ENCODE measurements at regions not wholly inside any gene's neighbourhood (a gene's known extent, or its start where the extent isn't known, plus 50 kb on each side); places are given as distances from the start of the nearest gene placed in this dataset.
A peak's percentile ranks its signal among the peaks of the same experiment; 100 is the strongest.
"Not testable (repeated sequence)": the region's sequence is repeated elsewhere in the genome, so short reads cannot be mapped to it uniquely, and the experiment has no call there.

DNA sequence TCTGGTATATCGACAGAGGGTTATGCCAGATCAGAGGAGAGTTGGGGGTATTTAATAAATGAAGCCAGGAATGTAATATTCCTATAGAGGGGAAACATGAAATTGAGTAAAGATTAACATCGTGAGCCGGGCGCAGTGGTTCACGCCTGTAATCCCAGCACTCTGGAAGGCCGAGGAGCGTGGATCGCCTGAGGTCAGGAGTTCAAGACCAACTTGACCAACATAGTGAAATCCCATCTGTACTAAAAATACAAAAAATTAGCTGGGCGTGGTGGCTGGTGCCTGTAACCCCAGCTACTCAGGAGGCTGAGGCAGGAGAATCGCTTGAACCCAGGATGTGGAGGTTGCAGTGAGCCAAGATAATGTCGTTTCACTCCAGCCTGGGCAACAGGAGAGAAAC, 112.4 kb upstream of the ZNF184 start:
- not testable (repeated sequence) for DNase-seq (ENCODE audit: low read depth)

DNA sequence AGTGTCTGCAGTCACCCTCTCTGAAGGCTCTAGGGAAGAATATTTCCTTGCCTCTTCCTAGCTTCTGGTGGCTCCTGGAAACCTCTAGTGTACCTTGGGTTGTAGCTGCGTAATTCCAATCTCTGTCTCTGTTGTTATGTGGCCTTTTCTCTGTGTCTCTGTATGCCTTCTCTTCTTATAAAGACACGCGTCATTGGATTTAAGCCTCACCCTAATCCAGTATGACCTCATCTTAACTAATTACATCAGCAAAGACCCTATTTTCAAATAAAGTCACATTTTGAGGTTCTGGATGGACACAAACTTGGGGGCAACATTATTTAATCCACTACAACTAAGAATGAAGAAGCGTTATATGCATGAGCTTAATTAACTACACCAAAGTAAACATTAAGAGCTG, 111.4 kb upstream of the ZNF184 start:
- DNase-seq (ENCODE audit: low read depth), result no peak

DNA sequence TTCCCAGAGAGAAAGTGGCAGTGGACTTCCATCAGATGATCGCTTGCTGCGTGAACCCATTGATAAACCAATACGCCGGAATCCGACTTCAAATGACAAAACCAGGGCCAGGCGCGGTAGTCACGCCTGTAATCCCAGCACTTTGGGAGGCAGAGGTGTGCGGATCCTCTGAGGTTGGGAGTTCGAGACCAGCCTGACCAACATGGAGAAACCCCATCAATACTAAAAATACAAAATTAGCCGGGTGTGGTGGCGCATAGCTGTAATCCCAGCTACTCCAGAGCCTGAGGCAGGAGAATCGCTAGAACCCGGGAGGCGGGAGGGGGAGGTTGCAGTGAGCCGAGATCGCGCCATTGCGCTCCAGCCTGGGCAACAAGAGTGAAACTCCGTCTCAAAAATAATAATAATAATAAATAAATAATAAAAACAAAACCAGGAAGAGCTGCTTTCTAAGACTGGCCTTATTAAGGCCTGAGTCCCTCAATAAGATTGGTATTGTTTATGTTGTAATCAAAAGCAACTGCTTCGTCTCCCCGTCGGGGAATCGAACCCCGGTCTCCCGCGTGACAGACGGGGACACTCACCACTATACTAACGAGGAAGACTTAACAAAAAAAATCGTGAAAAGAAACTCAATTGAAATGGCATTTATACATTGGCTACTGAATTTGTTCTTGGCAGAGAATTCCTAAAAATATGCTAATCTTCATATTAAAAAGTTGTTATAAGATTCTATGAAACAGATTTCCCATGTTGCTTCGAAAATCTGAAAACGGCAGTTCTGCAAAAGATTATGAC, 110.2 kb upstream of the ZNF184 start:
- peak; percentile 70 for DNase-seq (ENCODE audit: low read depth)

- DNase-seq (ENCODE audit: low read depth), result no peak
These were observed 107.1 kb upstream of the ZNF184 start for GRCh38 chr6:27579973-27580372.

GRCh38 chr6:27577922-27578321, 105.0 kb upstream of the ZNF184 start:
- no peak for DNase-seq (ENCODE audit: low read depth)

GRCh38 chr6:27575594-27576361, 102.9 kb upstream of the ZNF184 start:
- no peak for DNase-seq (ENCODE audit: low read depth)

- no peak for DNase-seq (ENCODE audit: low read depth)
These were observed 95.5 kb upstream of the ZNF184 start for GRCh38 chr6:27568226-27568897.

- no peak for DNase-seq (ENCODE audit: low read depth)
These were observed 93.2 kb upstream of the ZNF184 start for GRCh38 chr6:27565839-27566779.

DNA sequence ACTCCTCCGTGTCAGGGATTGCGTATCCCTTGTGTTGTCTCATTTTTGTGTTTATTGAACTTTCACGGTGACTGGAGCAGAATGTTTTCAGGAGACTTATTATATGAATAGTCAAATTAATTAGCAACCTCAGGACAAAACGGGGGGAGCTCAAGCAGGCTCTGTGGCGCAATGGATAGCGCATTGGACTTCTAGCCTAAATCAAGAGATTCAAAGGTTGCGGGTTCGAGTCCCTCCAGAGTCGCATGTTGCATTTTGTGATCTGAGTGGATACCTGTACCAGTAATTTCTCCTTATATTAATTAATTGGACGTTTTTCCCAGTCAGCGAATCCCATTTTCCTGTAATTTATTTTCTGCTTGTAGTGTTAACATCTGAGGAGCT, 89.1 kb upstream of the ZNF184 start:
- DNase-seq (ENCODE audit: low read depth), result no peak

DNA sequence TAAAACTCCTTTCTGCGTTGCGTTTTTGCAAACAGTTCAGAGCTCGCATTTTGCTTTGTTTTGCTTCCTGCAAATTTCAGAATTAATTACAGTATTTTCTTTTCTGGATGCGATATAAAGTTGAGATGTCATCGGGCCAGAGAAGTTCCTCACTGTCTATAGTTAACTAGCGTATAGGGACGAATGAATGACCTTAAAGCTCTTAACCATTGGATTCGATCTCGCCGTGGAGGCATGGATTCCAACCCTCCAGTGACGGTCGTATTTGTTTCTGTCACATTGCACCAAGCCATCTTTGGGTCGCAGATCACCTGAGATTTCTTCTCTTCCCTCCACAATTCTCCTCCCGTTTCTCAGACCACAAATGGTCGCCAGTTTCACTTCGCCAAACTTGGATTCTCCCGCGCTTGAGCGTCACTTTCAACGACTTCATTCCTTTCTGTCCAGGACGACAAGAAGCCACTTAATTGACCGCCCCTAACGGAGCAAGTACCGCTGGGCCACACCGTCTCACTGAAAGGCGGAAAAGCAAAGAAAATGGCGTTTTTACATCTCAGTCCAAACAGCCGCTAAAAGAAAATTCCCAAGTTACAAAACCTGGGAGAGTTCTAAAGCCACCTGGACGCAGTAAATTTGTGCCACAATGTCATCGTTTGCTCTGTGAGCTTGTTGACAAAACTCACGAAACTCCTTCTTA, 85.3 kb upstream of the ZNF184 start:
- DNase-seq (ENCODE audit: low read depth), result no peak

GRCh38 chr6:27556406-27556805, 83.5 kb upstream of the ZNF184 start:
- DNase-seq (ENCODE audit: low read depth), result no peak

DNA sequence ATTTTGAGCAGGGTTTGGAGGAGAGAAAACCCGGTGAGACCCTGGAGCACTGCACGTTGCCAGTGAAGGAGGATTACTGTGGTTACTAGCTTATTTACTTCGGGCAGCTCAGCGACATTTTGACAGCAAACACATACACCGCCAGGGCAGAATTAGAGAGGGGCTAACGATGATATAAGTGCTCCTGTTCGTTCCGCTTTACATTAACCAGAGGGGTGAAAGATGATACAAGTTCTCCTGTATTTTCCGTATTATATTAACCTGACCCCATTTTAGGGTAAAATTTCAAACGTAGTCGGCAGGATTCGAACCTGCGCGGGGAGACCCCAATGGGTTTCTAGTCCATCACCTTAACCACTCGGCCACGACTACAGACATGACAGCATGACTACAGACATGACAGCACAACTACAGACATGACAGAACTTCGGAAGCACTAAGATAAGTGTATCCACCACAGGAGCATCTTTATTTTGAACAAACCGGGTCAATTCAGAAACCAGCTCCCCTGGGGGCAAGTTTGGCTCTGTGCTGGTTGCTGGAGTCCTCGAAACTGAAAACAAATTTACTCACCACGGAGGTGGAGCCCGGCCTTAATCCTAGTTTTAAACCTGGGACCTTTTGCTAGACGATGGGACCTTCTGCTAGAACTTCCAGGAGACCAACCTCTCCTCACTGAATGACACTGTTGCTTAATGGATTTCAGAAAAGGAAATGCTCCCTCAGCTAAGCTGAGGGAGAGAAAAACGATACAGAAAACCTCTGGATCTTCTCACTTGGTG, 80.4 kb upstream of the ZNF184 start:
- DNase-seq (ENCODE audit: low read depth), result peak; percentile 44

GRCh38 chr6:27551607-27552006, 78.7 kb upstream of the ZNF184 start:
- DNase-seq (ENCODE audit: low read depth), result no peak

- DNase-seq (ENCODE audit: low read depth), result no peak
These were observed 77.8 kb upstream of the ZNF184 start for GRCh38 chr6:27550692-27551091.

DNA sequence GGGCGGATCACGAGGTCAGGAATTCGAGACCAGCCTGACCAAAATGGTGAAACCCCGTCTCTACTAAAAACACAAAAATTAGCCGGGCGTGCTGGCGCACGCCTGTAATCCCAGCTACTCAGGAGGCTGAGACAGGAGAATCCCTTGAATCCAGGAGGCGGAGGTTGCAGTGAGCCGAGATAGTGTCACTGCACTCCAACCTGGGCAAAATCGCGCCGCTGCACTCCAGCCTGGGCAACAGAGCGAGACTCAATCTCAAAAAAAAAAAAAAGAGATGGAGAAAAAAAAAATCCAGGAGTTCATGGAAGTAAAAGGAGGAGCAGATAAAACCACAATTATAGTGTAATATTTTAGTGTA, 76.3 kb upstream of the ZNF184 start:
- DNase-seq (ENCODE audit: low read depth), result not testable (repeated sequence)

DNA sequence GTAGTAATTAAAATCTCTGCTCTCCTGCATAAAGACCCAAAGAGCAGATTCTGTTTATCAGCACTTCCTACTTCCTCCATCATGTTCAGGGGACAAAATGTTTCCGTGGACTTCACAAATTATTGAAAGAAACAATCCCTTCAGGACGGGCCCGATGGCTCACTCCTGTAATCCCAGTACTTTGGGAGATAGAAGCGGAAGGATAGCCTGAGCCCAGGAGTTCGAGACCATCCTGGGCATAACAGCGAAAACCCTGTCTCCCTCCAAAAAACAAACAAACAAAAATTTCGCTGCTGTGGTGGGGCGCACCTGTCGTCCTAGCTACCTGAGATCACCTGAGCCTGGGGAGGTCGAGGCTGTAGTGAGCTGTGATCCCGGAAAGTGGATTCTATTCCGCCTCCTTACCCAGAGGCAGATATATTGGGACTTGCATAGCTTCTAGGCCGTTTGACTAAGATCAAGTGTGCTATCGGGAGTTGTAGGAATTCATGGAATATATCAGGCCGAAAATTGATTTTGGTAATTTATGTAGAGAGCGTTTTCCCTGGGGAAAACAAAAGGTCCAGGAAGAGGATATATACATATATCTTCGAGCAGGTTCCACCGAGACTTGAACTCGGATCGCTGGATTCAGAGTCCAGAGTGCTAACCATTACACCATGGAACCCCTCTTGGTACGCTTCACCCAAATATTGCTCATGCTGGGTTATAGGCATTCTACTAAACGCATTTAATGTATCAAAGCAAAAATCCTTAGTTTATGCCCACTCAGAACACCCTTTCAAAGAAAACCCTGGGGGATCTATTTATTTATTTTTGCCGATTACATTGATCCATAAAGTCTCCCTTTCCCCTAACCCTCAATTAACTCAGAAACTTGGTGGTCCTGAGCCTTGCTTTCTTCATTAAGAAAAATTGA, 74.5 kb upstream of the ZNF184 start:
- DNase-seq (ENCODE audit: low read depth), result peak; percentile 58

DNA sequence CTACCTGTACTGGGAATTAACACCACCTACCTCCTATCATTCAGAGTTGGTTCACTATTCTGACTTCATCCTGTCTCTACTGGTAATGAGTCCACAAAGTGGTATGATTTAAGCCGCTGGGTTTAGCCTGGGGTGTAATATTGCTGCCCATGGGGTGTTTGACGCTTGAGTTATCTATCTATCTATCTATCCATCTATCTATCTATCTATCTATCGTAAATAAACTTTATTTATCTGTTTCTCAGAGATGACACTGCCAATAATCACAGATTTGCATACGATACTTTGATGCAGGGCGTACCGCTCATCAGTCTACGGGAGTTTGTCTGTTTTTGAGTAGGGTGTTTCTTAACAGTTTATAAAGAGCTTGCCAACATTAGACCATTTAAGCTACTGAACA, 73.6 kb upstream of the ZNF184 start:
- no peak for DNase-seq (ENCODE audit: low read depth)

DNA sequence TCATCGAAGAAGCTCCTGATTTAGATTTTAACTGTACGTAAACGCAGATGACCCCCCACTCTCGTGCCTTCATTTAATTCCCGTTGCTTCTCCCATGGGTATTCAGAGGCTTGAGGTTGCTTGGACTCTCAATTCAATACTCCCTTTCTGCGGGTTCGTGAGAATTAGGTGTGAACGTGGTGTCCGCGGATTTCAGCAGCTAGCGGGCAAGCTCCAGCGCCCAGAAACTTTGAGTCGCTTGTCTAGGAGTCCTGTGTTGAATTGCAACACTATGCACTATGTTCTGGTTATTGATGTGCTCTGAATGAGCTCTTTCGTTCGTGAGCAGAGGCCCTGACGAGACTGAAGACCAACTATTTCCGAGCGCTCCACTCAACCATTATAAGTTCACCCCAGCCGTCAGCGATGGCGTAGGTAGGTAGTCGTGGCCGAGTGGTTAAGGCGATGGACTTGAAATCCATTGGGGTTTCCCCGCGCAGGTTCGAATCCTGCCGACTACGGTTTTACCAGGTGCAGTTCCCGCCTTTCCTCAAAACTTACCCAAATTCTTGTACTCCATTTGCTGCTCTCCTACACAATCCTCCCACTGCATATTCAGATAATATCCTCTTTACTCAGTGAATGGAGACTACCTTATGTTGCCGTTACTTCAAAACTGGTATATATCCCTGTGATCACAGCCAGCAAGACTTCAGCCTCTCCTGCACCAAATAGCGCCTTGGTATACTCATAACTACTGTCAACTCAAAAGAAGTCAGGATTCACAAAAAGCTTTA, 72.6 kb upstream of the ZNF184 start:
- peak; percentile 49 for DNase-seq (ENCODE audit: low read depth)

All from EH (cell line).